ENCODE measurements at regions not wholly inside any gene's neighbourhood (a gene's known extent, or its start where the extent isn't known, plus 50 kb on each side); places are given as distances from the start of the nearest gene placed in this dataset.

GRCh38 chr4:189861101-189861500 is 79.6 kb upstream of the FRG1 start:
- no peak for TF ChIP-seq JUNB (IDR thresholded peaks at IDR 0.05)
- TF ChIP-seq CTCF (IDR thresholded peaks at IDR 0.05) = no peak
- TF ChIP-seq NFE2L2 (conservative IDR thresholded peaks at IDR 0.05; ENCODE audit: low read length) = no peak
- no peak for TF ChIP-seq SREBF2 (IDR thresholded peaks at IDR 0.05)
- TF ChIP-seq ESRRA (IDR thresholded peaks at IDR 0.05; ENCODE audit: borderline replicate concordance, low read length) = no peak
- TF ChIP-seq MAX (IDR thresholded peaks at IDR 0.05) = no peak
- no peak for TF ChIP-seq RFX5 (IDR thresholded peaks at IDR 0.05)

Measured in A549 (cell line).